Sciatic nerve (tissue), 2 donors: ENCODE measurements at regions not wholly inside any gene's neighbourhood (a gene's known extent, or its start where the extent isn't known, plus 50 kb on each side); places are given as distances from the start of the nearest gene placed in this dataset.

ENCODE experiments used
- ATAC-seq: fragments of 200-7000 bp; cut with Tn5 transposase; one replicate; pipeline ENCODE4 v1.9.1; 2020; ENCODE audit warnings: mild to moderate bottlenecking, moderate library complexity
- DNase-seq: peaks from one replicate; pipeline ENCODE4 v3.0.0-alpha.2; 2020; ENCODE audit warnings: low spot score
- intact Hi-C: fragments of 100-400 bp; cut with DNase I; formaldehyde crosslinking; loops from one replicate; pipeline ENCODE4 v1.14.2; 2022
- donor health status: DM: no; HTN: no; CAD: no.
- donor health status: DM: no; HTN: no; CAD: no.

DNA sequence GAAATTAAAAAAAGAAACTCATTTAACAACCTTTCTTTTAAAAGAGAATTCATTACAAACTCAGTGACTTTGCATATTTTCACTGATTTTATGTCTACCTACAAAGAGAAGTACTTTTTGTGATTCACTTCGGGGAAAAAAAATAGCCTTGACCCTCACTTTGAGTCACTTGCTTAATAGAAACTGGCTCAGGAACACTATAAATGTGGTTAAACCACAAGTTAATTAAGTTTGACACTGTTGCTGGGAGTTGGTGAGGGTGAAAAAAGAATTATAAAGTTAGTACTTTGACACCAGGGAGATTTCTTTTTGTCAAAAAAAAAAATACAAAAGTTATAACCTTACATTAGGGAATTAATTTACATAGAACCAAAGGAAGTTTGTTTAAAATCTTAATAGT is 810.9 kb downstream of the NR2F2 start:
- ATAC-seq (no peak), DNase-seq (no peak)
- intact Hi-C loops = no loop called here

DNA sequence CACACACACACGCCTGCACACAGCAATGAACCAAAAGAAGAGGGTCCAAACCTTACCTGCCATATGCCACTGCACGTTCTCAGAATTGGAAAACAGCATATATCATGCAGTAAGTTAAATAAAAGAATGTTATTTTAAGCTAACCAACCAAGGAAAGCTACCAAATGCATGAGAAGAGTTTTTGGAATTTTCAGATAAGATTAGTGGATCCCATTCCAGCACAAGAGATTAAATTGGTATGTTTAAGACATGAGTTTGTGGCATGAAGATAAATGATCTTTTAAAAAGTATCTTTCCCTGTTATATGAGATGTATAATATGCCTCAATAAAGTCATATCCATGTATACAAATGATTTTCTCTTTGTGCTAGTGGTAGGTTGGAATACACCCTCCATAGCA is 811.4 kb downstream of the NR2F2 start:
- intact Hi-C loops = no loop called here
- ATAC-seq (no peak), DNase-seq (no peak)

DNA sequence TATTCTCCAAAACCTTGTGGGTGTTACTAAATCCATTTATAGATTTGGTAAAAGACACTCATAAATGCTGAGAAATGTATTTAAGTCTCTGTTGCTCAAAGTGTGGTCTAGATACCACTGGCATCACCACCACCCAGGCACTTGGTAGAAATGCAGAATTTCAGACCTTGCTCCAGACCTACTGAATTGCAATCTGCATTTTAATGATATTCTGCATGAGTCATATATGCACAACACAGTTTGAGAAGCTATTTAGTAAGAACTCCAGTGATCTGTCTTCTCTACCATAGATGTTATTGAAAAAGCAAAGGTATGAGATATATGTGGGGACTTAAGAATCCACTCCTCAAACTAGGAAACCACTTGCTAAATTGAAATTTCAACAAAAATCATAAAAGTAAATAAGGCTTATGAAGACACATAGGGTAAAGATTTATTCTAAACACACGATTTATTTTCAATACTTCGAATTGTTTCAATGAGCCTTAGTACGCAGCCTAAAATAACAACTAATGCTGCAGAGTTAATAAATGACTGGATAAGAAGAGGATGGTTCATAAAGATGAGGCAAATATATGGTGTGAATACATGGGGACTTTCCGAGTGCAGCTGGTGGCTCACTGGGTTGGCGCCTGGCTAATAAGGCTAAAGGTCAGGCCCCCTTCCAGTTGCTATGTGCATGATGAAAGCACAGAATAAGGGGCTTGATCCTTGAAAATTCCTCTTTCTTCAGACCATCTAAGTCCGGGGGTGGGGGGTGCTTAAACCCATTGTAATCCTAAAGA is 813.3 kb downstream of the NR2F2 start:
- intact Hi-C loops = no loop called here
- DNase-seq (no peak), ATAC-seq (no peak)

DNA sequence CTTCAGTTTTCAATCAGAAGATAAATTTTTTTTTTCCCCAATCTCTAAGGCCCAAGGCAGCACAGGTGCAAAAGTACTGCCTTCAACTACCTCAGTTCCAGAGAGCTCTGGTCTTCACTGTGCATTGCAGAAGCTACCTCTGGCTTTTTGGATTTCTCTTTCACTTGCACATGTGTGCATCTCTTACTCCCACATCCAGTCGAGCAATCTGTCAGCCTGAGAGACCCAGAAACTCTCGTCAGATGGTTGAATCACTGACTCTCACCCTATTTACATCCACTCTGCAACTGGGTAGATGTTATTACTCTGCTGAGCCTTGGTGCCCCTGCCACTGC is 813.8 kb downstream of the NR2F2 start:
- no peak for DNase-seq
- intact Hi-C loops = no loop called here
- ATAC-seq = no peak

DNA sequence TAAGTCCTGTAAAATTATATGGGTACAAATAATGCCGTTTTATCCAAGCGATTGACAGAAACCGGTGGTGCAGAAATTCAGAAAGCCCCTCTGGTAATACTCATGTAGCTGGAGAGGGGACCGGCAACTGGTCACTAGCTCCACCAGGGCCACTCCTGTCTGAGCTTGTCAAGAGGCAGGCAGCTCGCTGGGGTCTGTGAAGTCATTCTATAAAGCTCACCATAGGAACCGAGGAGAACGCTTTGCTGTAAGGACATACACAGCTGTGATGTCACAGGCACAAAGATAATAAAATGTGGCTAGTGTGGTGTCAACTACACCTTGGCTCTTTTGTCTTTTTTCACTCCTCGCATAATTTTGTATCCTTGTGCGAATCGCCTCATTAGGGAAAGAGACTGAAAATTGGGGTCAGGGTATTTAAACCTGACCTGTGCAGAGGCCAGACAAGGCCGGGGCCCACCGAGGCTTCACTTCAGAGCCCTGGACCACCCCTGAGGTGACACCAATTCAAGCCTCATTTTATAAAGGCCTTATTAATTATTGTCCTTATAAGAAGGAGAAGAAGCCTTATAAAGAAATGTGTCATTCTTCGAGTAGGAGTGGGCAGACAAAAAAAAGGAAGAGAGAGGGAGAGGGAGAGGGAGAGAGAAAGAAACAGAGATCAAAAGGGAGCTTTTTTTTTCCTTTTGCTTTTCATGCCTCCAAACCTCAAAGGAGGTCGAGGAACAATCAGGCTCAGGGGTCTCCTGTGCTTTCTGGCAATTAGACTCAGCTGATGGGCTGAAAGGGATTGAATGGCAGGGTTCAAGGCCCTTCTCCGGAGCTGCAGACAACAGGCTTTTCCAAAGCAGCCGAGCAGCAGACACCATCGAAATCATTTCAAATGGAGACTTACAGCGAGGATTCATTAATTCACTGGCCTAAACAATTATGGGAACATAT is 813.3 kb upstream of the ARRDC4 start:
- DNase-seq (no peak), ATAC-seq (no peak)
- intact Hi-C loops = no loop called here

DNA sequence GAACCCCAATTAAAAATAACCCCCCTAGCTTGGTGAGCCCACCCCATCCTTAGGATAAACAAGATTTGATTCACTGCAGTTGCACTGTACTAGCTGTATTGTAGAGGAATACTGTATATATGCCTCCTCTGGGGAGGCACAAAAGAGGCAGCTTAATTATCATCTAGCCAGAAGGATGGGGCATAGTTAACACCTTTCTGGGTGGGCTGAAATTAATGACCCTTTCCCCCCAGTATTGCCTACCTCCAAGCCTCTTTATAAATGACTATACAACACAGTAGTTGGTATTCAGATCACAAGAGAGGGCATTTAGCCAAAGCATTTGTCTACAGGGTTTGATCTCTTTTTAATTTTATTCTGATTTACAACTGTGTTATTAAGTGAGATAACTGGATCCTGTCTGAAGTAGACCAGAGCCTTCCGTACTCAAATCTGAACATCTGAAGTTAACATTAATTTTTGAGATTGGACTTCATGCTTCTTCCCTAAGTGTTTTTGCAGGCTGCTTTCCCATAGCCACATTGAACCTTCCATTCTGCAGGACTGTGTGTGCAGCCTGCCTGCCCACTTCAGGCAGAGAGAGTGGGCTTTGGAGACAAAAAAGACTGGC is 807.0 kb upstream of the ARRDC4 start:
- ATAC-seq = no peak
- intact Hi-C loops = no loop called here
- DNase-seq = no peak

DNA sequence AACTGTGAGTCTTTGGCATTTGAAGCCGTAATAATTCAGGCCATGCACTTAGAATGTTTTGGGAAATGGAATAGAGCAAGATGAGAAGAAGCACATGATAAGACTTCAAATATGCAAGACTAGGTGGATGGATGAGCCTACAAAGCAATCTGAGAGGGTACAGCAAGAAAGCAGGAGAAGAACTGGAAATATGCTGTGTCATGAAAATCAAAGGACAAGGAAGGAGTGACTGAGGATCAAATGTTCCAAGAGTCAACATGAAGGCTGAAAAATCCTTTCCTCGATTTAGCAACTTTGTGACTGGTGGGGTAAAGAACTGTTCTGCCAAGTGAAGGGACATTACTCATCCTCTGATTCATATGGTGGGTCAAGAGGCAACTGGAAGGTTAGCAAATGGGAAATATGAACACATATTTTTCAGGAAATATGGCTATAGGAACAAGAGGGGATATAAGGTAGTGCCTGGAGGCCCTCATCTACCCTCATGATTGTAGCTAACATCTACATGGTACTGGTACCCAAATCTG is 803.7 kb upstream of the ARRDC4 start:
- no peak for ATAC-seq
- DNase-seq = no peak
- intact Hi-C loops = no loop called here

DNA sequence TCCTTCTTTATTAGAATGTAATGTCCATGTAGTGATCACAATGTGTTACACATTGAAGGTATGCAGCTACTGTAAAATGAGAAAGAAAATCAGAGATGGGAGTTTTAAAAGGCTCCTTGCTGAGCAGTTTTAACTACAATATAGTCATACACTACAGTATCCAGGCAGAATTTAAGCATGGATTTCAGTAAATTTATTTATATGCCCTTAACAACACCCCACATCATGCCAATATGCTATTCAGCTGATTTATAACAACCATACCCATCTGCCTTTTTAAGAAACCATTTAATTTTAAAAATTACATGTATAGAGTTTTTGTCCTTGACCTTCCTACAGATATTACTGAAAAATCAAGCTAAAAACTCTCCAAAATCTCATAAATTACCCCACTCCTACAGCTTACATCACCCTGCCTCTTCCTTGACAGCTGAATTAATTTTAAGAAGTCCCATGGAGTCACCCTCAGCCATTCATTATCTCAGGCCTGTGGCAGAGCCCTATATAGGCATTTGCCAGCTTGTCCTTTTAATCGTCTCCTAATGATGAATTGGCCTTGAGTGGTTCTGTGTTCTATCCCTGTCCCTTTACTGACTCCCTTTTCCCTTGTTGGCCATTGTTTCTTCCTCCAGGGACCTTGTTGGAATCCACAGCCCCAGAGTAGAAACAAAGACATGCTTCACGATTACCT is 797.6 kb upstream of the ARRDC4 start:
- intact Hi-C loops = no loop called here
- ATAC-seq = no peak
- no peak for DNase-seq

DNA sequence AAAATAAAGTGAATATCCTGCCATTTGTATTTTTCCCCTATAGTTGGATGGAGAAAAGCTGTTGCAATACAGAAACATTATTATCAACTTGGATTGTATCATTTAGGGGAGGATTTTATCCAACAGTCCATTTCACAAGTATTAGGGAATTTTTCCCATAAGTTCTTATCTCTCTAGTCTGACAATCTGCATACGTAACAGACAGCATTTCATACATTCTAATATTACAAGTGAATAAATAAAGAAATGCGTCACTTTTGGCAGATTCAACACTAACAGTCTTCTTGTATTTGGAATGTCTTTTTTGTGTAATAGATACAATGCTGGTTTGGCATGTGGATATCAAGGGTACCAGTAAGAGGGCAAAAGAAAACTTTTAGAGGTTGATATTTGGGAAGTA is 795.3 kb upstream of the ARRDC4 start:
- ATAC-seq (no peak), DNase-seq (no peak)
- intact Hi-C loops = no loop called here

DNA sequence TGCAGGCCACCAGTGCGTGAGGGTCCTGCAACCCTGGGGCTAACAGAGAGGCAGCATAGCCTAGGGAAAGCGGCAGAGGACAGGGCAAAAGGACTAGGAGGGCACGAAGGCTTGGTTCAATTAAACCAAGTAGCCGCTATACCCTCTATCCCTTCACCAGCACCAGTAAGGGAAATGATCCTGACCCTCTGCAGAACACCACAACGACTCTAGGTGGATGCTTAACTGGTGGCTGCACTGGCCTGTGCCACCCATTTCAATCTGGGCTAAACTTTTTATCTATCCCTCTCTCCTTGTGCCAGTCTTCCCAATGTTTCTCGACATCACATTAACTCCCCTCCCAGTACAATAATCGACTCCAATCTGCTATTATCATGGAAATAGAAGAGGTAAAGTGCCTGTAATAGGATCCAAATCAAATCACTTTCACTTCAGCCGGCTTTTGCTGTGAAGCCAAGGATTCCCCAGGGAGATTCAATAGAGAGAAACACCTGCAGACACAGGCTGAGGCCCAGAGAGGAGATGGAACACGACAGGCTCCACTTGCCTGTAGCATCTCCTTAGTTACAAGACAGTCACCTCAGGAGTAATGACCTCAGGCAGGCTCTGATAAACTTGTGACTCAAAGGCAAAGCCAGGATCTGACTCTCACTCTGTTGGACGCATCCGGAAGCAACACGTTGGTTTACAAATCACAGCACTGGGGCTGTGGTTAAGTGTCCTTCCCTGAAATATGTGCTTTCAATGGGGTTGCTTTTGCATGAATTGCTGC is 791.6 kb upstream of the ARRDC4 start:
- intact Hi-C loops = no loop called here

DNA sequence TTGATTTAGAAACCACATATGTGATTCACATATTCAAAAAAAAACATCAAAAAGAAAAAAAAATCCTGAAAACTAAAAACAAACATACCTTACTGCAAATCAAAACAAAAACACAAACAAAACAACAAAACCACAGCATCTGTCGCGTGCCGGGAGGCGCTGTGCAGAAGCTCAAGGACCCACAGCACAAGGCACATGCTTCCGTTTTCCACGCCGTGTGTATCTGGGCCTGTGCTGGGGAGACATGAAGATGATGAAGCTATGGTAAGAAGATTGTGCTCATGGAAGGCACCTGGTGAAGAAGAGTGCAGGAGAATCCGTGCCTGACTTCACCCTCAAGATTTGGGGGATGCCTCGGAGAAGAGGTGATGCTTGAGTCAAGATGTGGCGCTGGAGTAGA is 788.9 kb upstream of the ARRDC4 start:
- intact Hi-C loops = no loop called here
- DNase-seq = no peak

More for the DNA sequence above, 791.6 kb upstream of the ARRDC4 start:
- ATAC-seq (no peak), DNase-seq (no peak)

DNA sequence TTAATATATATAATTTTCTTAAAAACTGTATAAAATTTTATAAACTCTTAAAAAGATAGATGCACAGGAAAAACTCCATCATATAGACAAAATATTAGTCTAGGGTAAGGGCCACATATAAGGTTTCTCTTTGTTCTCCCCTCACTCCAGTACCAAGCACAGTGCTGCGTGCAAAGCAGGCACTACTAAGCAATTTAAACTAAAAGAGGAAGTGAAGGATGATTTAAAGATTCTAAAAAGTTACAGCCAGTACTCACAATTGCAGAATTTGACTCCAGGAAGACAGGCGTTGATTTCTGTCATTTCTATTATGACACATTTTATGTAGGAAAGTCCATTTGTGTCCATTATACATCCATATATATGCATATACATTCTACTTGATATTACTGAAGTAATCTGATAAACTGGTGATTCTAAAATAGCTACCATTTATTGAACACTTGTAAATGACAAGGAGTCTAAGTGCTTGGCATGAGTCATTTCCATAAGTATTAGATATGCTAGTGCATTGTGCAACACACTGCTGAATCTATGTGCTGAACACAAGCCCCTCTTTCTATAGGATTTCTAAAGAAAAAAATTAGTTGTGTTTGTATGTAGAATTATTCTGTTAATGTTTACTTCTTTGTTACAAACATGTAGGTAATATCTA is 785.5 kb upstream of the ARRDC4 start:
- intact Hi-C loops = no loop called here
- ATAC-seq = no peak
- no peak for DNase-seq

More for the DNA sequence above, 788.9 kb upstream of the ARRDC4 start:
- ATAC-seq = no peak

DNA sequence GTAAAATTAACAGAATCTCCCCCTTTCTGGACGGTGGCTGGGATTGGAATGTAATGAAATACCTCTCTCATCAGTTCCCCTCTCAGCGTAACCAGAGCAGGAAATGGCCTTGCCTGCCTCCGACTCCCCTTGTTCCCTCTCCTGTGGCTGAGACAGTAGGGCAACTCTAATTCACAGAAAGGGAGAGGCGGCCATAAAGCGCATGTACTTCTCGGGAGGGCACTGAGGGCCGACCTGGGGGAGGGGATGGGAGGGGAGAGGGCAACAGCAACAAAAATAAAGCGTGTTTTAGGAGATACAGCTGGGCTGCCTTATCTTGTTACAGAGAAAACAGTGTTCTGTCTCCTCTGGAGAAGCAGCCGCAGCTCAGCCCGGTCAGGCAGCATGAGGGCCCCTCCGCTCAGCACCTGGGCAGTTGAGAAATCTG is 783.3 kb upstream of the ARRDC4 start:
- DNase-seq = no peak
- intact Hi-C loops = no loop called here
- ATAC-seq = no peak

DNA sequence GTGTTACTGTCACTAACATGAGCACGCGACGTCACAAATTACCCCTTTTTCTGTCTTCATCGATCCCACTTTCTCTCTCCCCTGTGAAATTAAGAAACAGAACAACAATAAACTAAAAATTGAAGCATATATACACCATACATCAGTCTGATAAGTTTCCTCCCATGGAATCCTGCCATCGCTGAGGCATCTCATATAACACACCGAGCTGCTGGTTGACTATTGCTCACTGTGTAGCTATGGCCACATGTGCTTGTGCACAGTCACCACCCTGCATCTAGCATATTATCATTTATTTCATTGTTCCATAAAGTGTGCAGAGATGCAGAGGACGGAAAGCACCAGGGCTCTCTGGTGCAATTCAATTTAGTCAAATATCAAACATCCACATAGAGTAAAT is 777.9 kb upstream of the ARRDC4 start:
- DNase-seq = no peak
- no peak for ATAC-seq
- intact Hi-C loops = no loop called here

DNA sequence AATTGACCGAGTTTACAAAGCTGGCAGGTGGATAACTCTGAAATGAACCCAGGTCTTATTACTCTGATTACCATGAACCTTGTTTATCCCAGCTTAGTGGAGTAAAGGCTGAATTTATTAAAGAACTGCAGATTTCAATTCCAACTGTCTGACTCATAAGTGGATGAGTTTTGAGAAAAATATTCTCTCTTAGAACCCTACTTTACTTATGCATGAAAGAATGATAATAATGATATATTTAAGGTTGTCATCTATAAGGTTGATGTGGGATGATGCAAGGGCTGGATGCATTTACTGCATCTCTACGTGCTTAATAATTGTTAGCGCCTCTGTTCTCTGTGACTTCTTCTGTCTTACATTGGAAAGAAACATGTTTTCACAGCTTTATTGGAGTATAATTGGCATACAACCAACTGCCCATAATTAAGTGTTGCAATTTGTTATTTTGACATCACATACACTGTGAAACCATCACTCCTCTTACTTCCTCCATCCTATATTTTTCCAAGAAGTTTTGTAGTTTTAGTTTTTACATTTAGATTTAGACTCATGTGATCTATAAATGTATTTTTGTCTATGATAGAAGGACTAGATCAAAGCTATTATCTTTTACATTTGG is 771.2 kb upstream of the ARRDC4 start:
- intact Hi-C loops = no loop called here
- ATAC-seq = no peak
- DNase-seq = no peak

DNA sequence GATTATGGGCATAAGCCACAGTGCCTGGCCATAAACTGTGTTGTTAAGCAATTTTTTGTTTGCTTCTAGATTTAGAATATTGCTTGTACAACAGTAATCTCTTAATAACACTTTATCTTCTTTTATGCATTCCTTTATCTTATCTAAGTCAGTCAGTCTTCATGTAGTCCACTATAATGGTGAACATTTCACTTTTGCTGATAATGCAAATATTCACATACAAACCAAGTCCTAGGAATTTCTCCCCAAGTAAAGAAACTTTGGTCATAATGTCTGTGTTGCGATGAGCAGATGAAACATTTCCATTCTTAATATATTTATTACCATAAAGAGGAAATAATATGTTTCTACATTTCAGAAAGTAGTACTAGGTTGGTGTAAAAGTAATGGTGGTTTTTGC is 765.8 kb upstream of the ARRDC4 start:
- no peak for ATAC-seq
- intact Hi-C loops = no loop called here
- DNase-seq = no peak
